MM.1S (cell line): ENCODE measurements at regions not wholly inside any gene's neighbourhood (a gene's known extent, or its start where the extent isn't known, plus 50 kb on each side); places are given as distances from the start of the nearest gene placed in this dataset.

Experiments used
- DNase-seq: peaks from one replicate; pipeline ENCODE4 v3.0.0-alpha.2; 2015
- H2AFZ ChIP-seq: fragments of 300-600 bp; sonication (generic); 2 replicates; pipeline ENCODE4 v1.6.0; 2016; ENCODE audit warnings: antibody characterized with exemption, low read length
- H3F3A ChIP-seq: fragments of 300-600 bp; sonication (generic); 2 replicates; pipeline ENCODE4 v1.6.1; 2016; ENCODE audit warnings: mild to moderate bottlenecking, antibody characterized with exemption, low read length, moderate library complexity, mixed read lengths; ENCODE audit not compliant: insufficient read depth
- H3K27ac ChIP-seq: fragments of 300-600 bp; sonication (generic); 2 replicates; pipeline ENCODE4 v1.5.1; 2016; ENCODE audit warnings: mild to moderate bottlenecking, low read length
- H3K27me3 ChIP-seq: fragments of 300-600 bp; sonication (generic); replicated peaks from 2 replicates; pipeline ENCODE4 v1.6.0; 2016; ENCODE audit warnings: low read length; ENCODE audit not compliant: insufficient read depth
- H3K36me3 ChIP-seq: fragments of 300-600 bp; sonication (generic); replicated peaks from 2 replicates; pipeline ENCODE4 v1.6.1; 2016; ENCODE audit warnings: mild to moderate bottlenecking, low read length, mixed read lengths; ENCODE audit not compliant: insufficient read depth
- H3K4me1 ChIP-seq: fragments of 300-600 bp; sonication (generic); 2 replicates; pipeline ENCODE4 v1.6.1; 2016; ENCODE audit warnings: low read length, mixed read lengths
- H3K4me2 ChIP-seq: fragments of 300-600 bp; sonication (generic); 2 replicates; pipeline ENCODE4 v1.6.0; 2016; ENCODE audit warnings: low read depth, low read length
- H3K4me3 ChIP-seq: fragments of 300-600 bp; sonication (generic); 2 replicates; pipeline ENCODE4 v1.5.1; 2016; ENCODE audit warnings: low read length, mixed read lengths
- H3K79me2 ChIP-seq: fragments of 300-600 bp; sonication (generic); 2 replicates; pipeline ENCODE4 v1.6.1; 2016; ENCODE audit warnings: mixed run types, low read length, mixed read lengths
- H3K9ac ChIP-seq: fragments of 300-600 bp; sonication (generic); 2 replicates; pipeline ENCODE4 v1.6.1; 2016; ENCODE audit warnings: low read length, mixed read lengths
- H3K9me2 ChIP-seq: fragments of 300-600 bp; sonication (generic); replicated peaks from 2 replicates; pipeline ENCODE4 v1.6.1; 2016; ENCODE audit warnings: mild to moderate bottlenecking, low read length, mixed read lengths; ENCODE audit not compliant: insufficient read depth
- H3K9me3 ChIP-seq: fragments of 300-600 bp; sonication (generic); replicated peaks from 2 replicates; pipeline ENCODE4 v1.6.1; 2016; ENCODE audit warnings: mild to moderate bottlenecking, low read length, mixed read lengths; ENCODE audit not compliant: insufficient read depth
- H4K20me1 ChIP-seq: fragments of 300-600 bp; sonication (generic); 2 replicates; pipeline ENCODE4 v1.6.1; 2016; ENCODE audit warnings: mild to moderate bottlenecking, low read length, moderate library complexity, mixed read lengths; ENCODE audit not compliant: insufficient read depth
- EZH2 ChIP-seq: fragments of 300-600 bp; sonication (generic); optimal IDR thresholded peaks from 2 replicates; pipeline ENCODE3; 2017; ENCODE audit warnings: low read depth, mild to moderate bottlenecking, antibody characterized with exemption, low read length, mixed read lengths
- EZH2phosphoT487 ChIP-seq: fragments of 300-600 bp; sonication (generic); IDR thresholded peaks from 2 replicates; pipeline ENCODE4 v1.6.1; 2018; ENCODE audit warnings: antibody characterized with exemption, low read length
- TF ChIP-seq, protein P1 (sequence below): fragments of 300-600 bp; sonication (generic); IDR thresholded peaks from 2 replicates; pipeline ENCODE4 v1.5.1; 2016; ENCODE audit warnings: antibody characterized with exemption, low read length, mixed read lengths

DNA sequence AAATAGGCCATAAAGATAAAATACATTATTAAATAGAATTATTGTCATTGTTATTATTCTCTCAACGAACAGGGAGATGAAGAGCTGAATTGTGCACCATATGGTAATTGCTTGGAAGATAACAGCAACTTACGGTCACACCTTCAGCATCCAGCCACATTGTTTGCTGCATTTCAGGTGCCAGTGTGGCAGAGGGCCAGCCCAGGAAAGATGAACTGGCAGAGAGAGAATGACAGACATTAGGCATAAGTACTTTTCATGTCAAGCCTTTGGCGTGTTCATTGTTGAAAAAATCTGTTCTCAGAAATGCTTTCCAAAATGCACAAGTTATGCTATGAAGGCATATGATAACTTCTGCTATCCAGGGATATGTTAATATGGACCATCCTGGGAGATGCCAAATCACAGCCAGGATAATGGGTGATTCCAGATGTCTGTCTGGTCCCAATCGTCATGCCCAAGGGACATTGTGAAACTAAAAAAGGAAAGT is 748.6 kb upstream of the PIK3C3 start:
- Histone ChIP-seq H3K4me2 (no peak overlapping the region), H3K9me3 (no peaks in the 10 kb centered on the region), H3K9me2 (no peaks in the 10 kb centered on the region), H3K9ac (no peak overlapping the region), H3K79me2 (no peaks in the 10 kb centered on the region), H3K4me3 (no peak overlapping the region), H3F3A (no peaks in the 10 kb centered on the region), H3K27me3 (no peaks in the 10 kb centered on the region), H3K4me1 (no peaks in the 10 kb centered on the region), H3K36me3 (no peaks in the 10 kb centered on the region), H3K27ac (no peak overlapping the region), H4K20me1 (no peaks in the 10 kb centered on the region), H2AFZ (no peak overlapping the region)
- no peak for DNase-seq
- no peak for TF ChIP-seq EZH2
- no peak for TF ChIP-seq EZH2phosphoT487
- TF ChIP-seq, protein P1, sequence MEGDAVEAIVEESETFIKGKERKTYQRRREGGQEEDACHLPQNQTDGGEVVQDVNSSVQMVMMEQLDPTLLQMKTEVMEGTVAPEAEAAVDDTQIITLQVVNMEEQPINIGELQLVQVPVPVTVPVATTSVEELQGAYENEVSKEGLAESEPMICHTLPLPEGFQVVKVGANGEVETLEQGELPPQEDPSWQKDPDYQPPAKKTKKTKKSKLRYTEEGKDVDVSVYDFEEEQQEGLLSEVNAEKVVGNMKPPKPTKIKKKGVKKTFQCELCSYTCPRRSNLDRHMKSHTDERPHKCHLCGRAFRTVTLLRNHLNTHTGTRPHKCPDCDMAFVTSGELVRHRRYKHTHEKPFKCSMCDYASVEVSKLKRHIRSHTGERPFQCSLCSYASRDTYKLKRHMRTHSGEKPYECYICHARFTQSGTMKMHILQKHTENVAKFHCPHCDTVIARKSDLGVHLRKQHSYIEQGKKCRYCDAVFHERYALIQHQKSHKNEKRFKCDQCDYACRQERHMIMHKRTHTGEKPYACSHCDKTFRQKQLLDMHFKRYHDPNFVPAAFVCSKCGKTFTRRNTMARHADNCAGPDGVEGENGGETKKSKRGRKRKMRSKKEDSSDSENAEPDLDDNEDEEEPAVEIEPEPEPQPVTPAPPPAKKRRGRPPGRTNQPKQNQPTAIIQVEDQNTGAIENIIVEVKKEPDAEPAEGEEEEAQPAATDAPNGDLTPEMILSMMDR, result no peak

DNA sequence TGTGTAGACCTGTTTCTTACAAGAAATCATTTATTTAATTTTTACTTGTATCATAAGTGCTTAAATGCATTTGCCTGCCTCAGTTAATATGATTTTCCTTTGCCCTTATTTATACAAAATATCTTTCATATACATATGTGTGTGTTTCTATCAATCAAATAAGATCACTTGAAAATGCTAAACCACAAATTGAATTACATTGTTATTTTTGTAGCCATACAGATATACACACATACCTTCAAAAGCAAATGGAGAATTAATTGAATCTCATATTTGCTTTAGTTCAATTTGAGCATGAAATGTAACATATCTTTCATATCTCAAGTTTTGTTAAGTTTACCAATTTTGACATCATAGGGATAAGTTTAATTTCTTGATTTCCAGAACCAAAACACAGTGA is 755.8 kb upstream of the PIK3C3 start:
- TF ChIP-seq EZH2, result no peak
- TF ChIP-seq, protein P1, result no peak
- TF ChIP-seq EZH2phosphoT487, result no peak
- no peak overlapping the region for H3K9ac ChIP-seq
- DNase-seq, result no peak
- H4K20me1 ChIP-seq, result no peaks in the 10 kb centered on the region
- H2AFZ ChIP-seq, result no peak overlapping the region
- H3K4me2 ChIP-seq, result no peak overlapping the region
- H3K27ac ChIP-seq, result no peak overlapping the region
- H3K4me1 ChIP-seq, result no peaks in the 10 kb centered on the region
- no peaks in the 10 kb centered on the region for H3K9me2 ChIP-seq
- H3K4me3 ChIP-seq, result no peak overlapping the region
- no peaks in the 10 kb centered on the region for H3F3A ChIP-seq
- H3K36me3 ChIP-seq, result no peaks in the 10 kb centered on the region
- no peaks in the 10 kb centered on the region for H3K9me3 ChIP-seq
- H3K79me2 ChIP-seq, result no peaks in the 10 kb centered on the region
- no peaks in the 10 kb centered on the region for H3K27me3 ChIP-seq

DNA sequence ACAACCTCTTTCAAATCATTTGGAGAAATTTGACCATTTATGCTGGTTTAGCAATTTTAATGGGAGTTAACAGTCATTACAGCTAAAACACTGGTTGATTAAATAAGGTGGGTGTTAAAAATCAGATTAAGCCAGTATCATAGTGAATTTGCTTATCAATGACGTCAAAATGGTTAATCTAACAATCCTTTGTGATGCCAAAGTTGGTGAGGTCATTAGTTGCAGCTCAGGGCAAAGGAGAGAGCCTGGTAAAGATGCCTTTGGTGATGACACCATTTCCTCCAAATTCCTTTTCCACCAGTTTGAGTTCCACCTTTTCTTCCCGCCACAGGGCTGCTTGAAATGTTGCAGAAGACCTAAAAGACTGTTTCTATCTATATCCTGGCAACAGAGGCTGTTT is 757.1 kb upstream of the PIK3C3 start:
- Histone ChIP-seq H3F3A (no peaks in the 10 kb centered on the region), H3K9me2 (no peaks in the 10 kb centered on the region), H3K4me1 (no peaks in the 10 kb centered on the region), H3K27ac (no peak overlapping the region), H4K20me1 (no peaks in the 10 kb centered on the region), H3K79me2 (no peaks in the 10 kb centered on the region), H3K4me3 (no peak overlapping the region), H3K4me2 (no peak overlapping the region), H2AFZ (no peak overlapping the region), H3K9me3 (no peaks in the 10 kb centered on the region), H3K27me3 (no peaks in the 10 kb centered on the region), H3K36me3 (no peaks in the 10 kb centered on the region), H3K9ac (no peak overlapping the region)
- DNase-seq, result no peak
- TF ChIP-seq EZH2, result no peak
- TF ChIP-seq, protein P1, result no peak
- TF ChIP-seq EZH2phosphoT487, result no peak
